ENCODE measurements at regions not wholly inside any gene's neighbourhood (a gene's known extent, or its start where the extent isn't known, plus 50 kb on each side); places are given as distances from the start of the nearest gene placed in this dataset.

DNA sequence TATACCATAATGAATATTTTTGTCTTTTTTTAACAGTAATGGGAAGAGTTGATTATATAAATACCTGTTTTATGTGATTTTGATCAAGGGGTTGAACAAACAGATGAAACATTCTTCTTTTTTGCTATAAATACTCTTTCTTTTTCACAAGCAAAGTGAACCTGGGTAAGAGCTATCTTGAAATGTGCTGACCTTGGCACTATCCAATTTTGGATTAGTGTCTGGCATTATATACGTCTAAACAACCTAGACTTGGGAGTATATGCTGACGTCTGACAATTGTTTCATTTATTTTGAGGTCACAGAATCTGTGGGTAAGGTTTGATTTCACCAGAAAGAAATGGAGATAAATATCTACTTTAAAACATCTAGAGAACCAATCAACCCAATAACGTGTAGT, 716.0 kb upstream of the STXBP6 start:
- no peaks in the 10 kb centered on the region for H4K20me1 ChIP-seq (ENCODE audit: insufficient read depth)
- POLR2A ChIA-PET: no interaction called here
- no peak for DNase-seq
- no peak overlapping the region for H3K4me3 ChIP-seq (ENCODE audit: low read depth in 2 of 2, low read length in 1 of 2)
- H3K9me2 ChIP-seq: no peaks in the 10 kb centered on the region
- no peak for TF ChIP-seq CHD2 (IDR thresholded peaks at IDR 0.05; ENCODE audit: low read length, partially characterized antibody)
- no peak for TF ChIP-seq GATA2 (CRISPR knock-in tag; IDR thresholded peaks at IDR 0.05)
- no peak for TF ChIP-seq NRF1 (IDR thresholded peaks at IDR 0.05; ENCODE audit: low read depth, low read length)
- no peak for TF ChIP-seq RCOR1 (IDR thresholded peaks at IDR 0.05; ENCODE audit: low read length)
- TF ChIP-seq, protein P1, sequence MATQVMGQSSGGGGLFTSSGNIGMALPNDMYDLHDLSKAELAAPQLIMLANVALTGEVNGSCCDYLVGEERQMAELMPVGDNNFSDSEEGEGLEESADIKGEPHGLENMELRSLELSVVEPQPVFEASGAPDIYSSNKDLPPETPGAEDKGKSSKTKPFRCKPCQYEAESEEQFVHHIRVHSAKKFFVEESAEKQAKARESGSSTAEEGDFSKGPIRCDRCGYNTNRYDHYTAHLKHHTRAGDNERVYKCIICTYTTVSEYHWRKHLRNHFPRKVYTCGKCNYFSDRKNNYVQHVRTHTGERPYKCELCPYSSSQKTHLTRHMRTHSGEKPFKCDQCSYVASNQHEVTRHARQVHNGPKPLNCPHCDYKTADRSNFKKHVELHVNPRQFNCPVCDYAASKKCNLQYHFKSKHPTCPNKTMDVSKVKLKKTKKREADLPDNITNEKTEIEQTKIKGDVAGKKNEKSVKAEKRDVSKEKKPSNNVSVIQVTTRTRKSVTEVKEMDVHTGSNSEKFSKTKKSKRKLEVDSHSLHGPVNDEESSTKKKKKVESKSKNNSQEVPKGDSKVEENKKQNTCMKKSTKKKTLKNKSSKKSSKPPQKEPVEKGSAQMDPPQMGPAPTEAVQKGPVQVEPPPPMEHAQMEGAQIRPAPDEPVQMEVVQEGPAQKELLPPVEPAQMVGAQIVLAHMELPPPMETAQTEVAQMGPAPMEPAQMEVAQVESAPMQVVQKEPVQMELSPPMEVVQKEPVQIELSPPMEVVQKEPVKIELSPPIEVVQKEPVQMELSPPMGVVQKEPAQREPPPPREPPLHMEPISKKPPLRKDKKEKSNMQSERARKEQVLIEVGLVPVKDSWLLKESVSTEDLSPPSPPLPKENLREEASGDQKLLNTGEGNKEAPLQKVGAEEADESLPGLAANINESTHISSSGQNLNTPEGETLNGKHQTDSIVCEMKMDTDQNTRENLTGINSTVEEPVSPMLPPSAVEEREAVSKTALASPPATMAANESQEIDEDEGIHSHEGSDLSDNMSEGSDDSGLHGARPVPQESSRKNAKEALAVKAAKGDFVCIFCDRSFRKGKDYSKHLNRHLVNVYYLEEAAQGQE (IDR thresholded peaks at IDR 0.05; ENCODE audit: low read depth, low read length): no peak
- no peak for TF ChIP-seq IRF3 (IDR thresholded peaks at IDR 0.05; ENCODE audit: low read depth, low read length)
- no peak for TF ChIP-seq EZH2phosphoT487 (IDR thresholded peaks at IDR 0.05; ENCODE audit: borderline replicate concordance, low read depth)
- TF ChIP-seq, protein P2, sequence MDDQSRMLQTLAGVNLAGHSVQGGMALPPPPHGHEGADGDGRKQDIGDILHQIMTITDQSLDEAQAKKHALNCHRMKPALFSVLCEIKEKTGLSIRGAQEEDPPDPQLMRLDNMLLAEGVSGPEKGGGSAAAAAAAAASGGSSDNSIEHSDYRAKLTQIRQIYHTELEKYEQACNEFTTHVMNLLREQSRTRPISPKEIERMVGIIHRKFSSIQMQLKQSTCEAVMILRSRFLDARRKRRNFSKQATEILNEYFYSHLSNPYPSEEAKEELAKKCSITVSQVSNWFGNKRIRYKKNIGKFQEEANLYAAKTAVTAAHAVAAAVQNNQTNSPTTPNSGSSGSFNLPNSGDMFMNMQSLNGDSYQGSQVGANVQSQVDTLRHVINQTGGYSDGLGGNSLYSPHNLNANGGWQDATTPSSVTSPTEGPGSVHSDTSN (IDR thresholded peaks at IDR 0.05): no peak
- H3K36me3 ChIP-seq (replicated peaks in 1 of 2; ENCODE audit: control insufficient read depth in 1 of 2, insufficient read depth in 2 of 2, low read length in 1 of 2): no peaks in the 10 kb centered on the region
- no peaks in the 10 kb centered on the region for H3F3A ChIP-seq (replicated peaks; ENCODE audit: insufficient read depth)
- H3K4me1 ChIP-seq (ENCODE audit: control insufficient read depth in 1 of 2, insufficient read depth in 2 of 2, low read depth in 1 of 2, low read length in 1 of 2): no peaks in the 10 kb centered on the region
- H2AFZ ChIP-seq (ENCODE audit: low read depth): no peak overlapping the region
- no peaks in the 10 kb centered on the region for H3K9me3 ChIP-seq
- 1% methylated on average over 3 of the region's 3 CpGs for WGBS (ENCODE audit: low lambda C conversion rate)
- H3K27ac ChIP-seq (ENCODE audit: low read depth in 2 of 2, low read length in 1 of 2): no peak overlapping the region
- H3K27me3 ChIP-seq (ENCODE audit: insufficient read depth): no peaks in the 10 kb centered on the region
- H3K4me2 ChIP-seq: no peak overlapping the region
- CTCF ChIA-PET: no interaction called here
- H3K79me2 ChIP-seq (ENCODE audit: insufficient read depth): no peaks in the 10 kb centered on the region
- no peak overlapping the region for H3K9ac ChIP-seq

DNA sequence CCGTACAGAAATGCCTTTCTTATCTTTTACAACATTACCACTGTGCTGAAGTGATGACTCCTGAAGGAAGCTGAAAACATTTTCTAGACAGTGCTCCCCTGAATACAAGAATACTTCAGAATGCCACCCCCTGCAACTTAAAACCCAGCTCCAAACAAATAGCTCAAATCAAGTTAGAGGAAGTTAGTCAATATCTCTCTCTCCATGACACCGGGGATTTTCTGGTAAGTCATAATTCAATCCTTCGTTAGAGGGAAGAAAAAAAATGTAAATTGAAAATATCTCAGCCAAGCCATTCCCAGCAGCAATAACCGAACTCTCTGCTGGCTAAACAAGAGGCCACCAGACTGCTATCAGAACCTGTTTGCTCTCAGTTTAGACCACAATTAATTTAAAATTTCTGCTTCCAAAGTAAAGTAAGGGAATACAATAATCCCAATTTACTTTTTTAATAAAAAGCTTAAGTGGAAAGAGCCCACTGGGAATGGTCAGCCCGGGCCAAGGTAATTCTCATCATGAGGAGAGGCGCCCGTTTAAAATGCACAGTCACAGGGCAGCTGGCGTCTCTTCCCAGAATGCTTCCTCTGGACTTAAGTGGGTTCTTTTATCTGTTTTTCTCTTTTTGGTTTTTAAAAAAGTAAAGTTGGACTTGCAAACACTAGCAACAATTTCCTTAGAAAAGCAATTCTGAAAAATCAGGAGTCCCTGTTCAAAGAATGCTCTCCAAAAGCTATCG, 710.1 kb upstream of the STXBP6 start:
- H3K9ac ChIP-seq: no peak overlapping the region
- DNase-seq: no peak
- no peak overlapping the region for H2AFZ ChIP-seq (ENCODE audit: low read depth)
- ChIA-PET CTCF (interaction anchor here (1.5 kb wide), 1 partner anchor 74 kb away, joined by 3 read pairs; no protein-coding TSS in a partner anchor), POLR2A (no interaction called here)
- H3K4me3 ChIP-seq (ENCODE audit: low read depth in 2 of 2, low read length in 1 of 2): no peak overlapping the region
- no peak overlapping the region for H3K27ac ChIP-seq (ENCODE audit: low read depth in 2 of 2, low read length in 1 of 2)
- WGBS (ENCODE audit: low lambda C conversion rate): 8% methylated on average over 9 of the region's 9 CpGs
- TF ChIP-seq, protein P1 (IDR thresholded peaks at IDR 0.05; ENCODE audit: low read depth, low read length): no peak
- TF ChIP-seq MEF2A (IDR thresholded peaks at IDR 0.05; ENCODE audit: borderline replicate concordance, low read depth): no peak
- TF ChIP-seq CHD2 (IDR thresholded peaks at IDR 0.05; ENCODE audit: low read length, partially characterized antibody): no peak
- no peak for TF ChIP-seq GABPA (IDR thresholded peaks at IDR 0.05; ENCODE audit: low read depth)
- TF ChIP-seq RAD21 (IDR thresholded peaks at IDR 0.05; ENCODE audit: low read length): no peak
- TF ChIP-seq YY1 (IDR thresholded peaks at IDR 0.05; ENCODE audit: low read depth): no peak
- no peak for TF ChIP-seq NFIC (IDR thresholded peaks at IDR 0.05; ENCODE audit: borderline replicate concordance)
- H3K4me2 ChIP-seq: no peak overlapping the region
- H3K9me3 ChIP-seq: no peaks in the 10 kb centered on the region
- no peaks in the 10 kb centered on the region for H3K79me2 ChIP-seq (ENCODE audit: insufficient read depth)
- H3K27me3 ChIP-seq (ENCODE audit: insufficient read depth): no peaks in the 10 kb centered on the region
- no peaks in the 10 kb centered on the region for H3F3A ChIP-seq (replicated peaks; ENCODE audit: insufficient read depth)
- H3K9me2 ChIP-seq: no peaks in the 10 kb centered on the region
- no peaks in the 10 kb centered on the region for H3K36me3 ChIP-seq (replicated peaks in 1 of 2; ENCODE audit: control insufficient read depth in 1 of 2, insufficient read depth in 2 of 2, low read length in 1 of 2)
- H3K4me1 ChIP-seq (ENCODE audit: control insufficient read depth in 1 of 2, insufficient read depth in 2 of 2, low read depth in 1 of 2, low read length in 1 of 2): no peaks in the 10 kb centered on the region
- no peaks in the 10 kb centered on the region for H4K20me1 ChIP-seq (ENCODE audit: insufficient read depth)

Data from SK-N-SH (cell line).